LNCaP clone FGC (cell line): ENCODE measurements at regions not wholly inside any gene's neighbourhood (a gene's known extent, or its start where the extent isn't known, plus 50 kb on each side); places are given as distances from the start of the nearest gene placed in this dataset.

Source experiments
- DNase-seq: peaks from one replicate; pipeline ENCODE4 v3.0.0-alpha.2; 2011; ENCODE audit warnings: low read depth
- H3K4me3 ChIP-seq: 2 replicates; pipeline ENCODE4 v1.5.1; 2011; ENCODE audit warnings: mild to moderate bottlenecking, low read depth, low read length, control low read depth
- CTCF ChIP-seq: IDR thresholded peaks from 2 replicates; pipeline ENCODE4 v1.5.1; 2012; ENCODE audit warnings: mild to moderate bottlenecking; ENCODE audit not compliant: control insufficient read depth, insufficient read depth; ENCODE audit errors: extremely low read depth

- DNase-seq, result no peak
- TF ChIP-seq CTCF, result no peak
- H3K4me3 ChIP-seq, result no peak overlapping the region
Observed at GRCh38 chr6:48754641-48755040, 643.6 kb upstream of the PTCHD4 start.

- no peak for DNase-seq
- no peak for TF ChIP-seq CTCF
- H3K4me3 ChIP-seq, result no peak overlapping the region
Observed at GRCh38 chr6:48750861-48751260, 639.9 kb upstream of the PTCHD4 start.

DNA sequence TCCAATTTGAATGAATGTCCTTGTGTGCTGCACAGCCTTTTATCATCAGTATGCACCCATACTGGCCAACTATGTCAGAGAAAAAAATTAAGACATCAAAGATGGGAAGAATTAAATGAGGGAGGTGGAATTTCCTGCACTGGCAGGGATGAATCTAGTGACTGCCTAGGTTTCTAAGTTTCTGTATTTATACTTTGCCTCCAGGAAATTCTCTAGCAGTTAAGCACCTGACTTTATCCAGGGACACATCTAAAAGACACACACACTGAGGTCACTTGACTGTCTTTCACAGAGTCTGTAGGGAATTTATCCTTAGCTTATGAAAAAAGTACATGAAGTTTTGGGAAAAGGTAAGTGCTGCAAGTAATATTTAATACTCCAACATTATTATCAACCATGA is 636.5 kb upstream of the PTCHD4 start:
- DNase-seq, result no peak
- TF ChIP-seq CTCF, result no peak
- H3K4me3 ChIP-seq, result no peak overlapping the region

DNA sequence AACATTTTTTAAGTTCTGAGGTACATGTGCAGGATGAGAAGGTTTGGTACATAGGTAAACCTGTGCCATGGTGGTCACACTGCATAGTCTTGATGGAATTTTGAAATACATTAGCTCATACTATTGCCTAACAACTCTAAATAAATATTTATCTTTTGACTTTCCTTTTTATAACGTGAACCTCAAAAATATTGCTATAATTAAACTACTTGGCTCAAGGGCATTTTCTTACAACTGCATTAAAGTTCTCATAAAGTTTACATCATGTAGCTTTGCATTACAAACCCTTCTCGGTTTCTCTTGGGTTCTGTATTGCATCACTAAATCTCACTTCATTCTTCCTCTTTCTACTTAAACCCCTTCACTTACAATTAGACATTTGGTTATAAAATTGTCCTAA is 636.0 kb upstream of the PTCHD4 start:
- no peak overlapping the region for H3K4me3 ChIP-seq
- DNase-seq, result no peak
- TF ChIP-seq CTCF, result no peak

DNA sequence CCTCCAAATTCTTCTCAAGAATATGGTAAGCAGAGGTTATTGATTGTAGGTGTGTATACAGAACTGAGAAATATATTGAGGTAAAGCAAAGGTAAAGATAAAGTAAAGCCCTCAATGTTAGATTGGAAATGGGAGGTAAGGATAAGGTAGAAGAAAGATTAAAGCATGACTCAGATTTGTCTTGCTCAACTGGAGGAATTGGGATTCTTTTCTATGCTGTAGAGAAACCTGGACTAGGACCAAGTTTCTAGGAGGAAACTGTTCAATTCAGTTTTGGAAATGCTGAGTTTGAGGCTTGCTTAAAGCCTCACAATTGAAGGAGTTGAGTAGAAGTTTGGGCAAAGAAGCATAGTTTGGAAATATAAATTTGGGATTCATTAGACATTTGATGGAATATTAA is 634.0 kb upstream of the PTCHD4 start:
- TF ChIP-seq CTCF, result no peak
- no peak overlapping the region for H3K4me3 ChIP-seq
- DNase-seq, result no peak

- no peak for TF ChIP-seq CTCF
- H3K4me3 ChIP-seq, result no peak overlapping the region
- no peak for DNase-seq
Observed at GRCh38 chr6:48743738-48744137, 632.7 kb upstream of the PTCHD4 start.

GRCh38 chr6:48736501-48737206 is 625.7 kb upstream of the PTCHD4 start:
- TF ChIP-seq CTCF, result no peak
- H3K4me3 ChIP-seq, result no peak overlapping the region
- no peak for DNase-seq
